HUES6 (cell line): ENCODE measurements at regions not wholly inside any gene's neighbourhood (a gene's known extent, or its start where the extent isn't known, plus 50 kb on each side); places are given as distances from the start of the nearest gene placed in this dataset.

ENCODE experiments used
- H3K27ac ChIP-seq: 2 replicates; pipeline ENCODE4 v1.7.0; 2013; ENCODE audit warnings: low read depth, mild to moderate bottlenecking, low read length, inconsistent platforms
- H3K27me3 ChIP-seq: 2 replicates; pipeline ENCODE4 v1.6.1; 2013; ENCODE audit warnings: low read length; ENCODE audit not compliant: control insufficient read depth, insufficient read depth
- H3K36me3 ChIP-seq: 2 replicates; pipeline ENCODE4 v1.6.1; 2013; ENCODE audit warnings: low read length; ENCODE audit not compliant: control insufficient read depth, insufficient read depth
- H3K4me1 ChIP-seq: 2 replicates; pipeline ENCODE4 v1.6.1; 2013; ENCODE audit warnings: low read length; ENCODE audit not compliant: control insufficient read depth, insufficient read depth
- H3K4me3 ChIP-seq: 2 replicates; pipeline ENCODE4 v1.5.1; 2013; ENCODE audit warnings: low read depth, low read length
- H3K9ac ChIP-seq: one replicate; pipeline ENCODE4 v1.6.1; 2013; ENCODE audit warnings: mild to moderate bottlenecking, low read length
- H3K9me3 ChIP-seq: 2 replicates; pipeline ENCODE4 v1.6.1; 2013; ENCODE audit warnings: low read depth, low read length; ENCODE audit not compliant: control insufficient read depth, insufficient read depth

DNA sequence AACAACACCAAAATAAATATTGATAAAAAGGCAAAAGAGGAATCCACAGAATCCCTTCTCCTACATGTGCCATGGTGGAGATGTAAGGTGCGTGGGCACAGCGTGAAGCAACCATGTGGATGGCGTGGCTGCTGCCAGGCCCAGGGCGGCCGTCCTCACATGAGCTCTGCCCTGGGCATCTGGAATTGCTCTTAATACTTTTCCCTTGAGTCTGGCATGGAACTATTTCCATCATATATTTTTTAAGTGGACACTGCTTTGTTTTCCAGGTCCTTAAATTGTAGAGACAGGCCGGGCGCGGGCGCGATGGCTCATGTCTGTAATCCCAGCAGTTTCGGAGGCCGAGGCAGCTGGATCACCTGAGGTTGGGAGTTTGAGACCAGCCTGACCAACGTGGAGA lies 349.3 kb downstream of the IRX1 start:
- no peak overlapping the region for H3K27ac ChIP-seq
- H3K27me3 ChIP-seq, result no peaks in the 10 kb centered on the region
- no peaks in the 10 kb centered on the region for H3K9me3 ChIP-seq
- no peak overlapping the region for H3K9ac ChIP-seq
- no peaks in the 10 kb centered on the region for H3K4me1 ChIP-seq
- no peak overlapping the region for H3K4me3 ChIP-seq
- no peaks in the 10 kb centered on the region for H3K36me3 ChIP-seq

DNA sequence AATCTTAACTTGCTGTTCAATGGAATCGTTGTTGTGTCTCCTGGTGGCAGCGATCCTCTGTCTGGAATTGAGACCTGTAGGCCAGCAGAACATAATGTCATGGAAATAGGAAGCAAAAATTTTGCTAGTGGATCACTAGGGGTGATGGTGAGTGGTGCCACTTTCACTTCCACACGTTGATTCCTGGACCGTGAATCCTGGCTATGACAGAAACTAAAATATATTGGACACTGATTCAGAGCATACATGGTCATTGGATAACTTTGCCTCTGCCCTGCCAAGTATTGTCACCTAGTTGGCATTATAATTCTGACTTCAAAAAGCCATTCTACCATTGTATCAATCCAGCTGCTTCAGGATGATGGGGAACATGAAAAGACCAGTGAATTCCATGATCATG lies 353.2 kb downstream of the IRX1 start:
- no peaks in the 10 kb centered on the region for H3K9me3 ChIP-seq
- no peak overlapping the region for H3K27ac ChIP-seq
- no peaks in the 10 kb centered on the region for H3K36me3 ChIP-seq
- H3K9ac ChIP-seq, result no peak overlapping the region
- H3K4me1 ChIP-seq, result no peaks in the 10 kb centered on the region
- H3K27me3 ChIP-seq, result no peaks in the 10 kb centered on the region
- no peak overlapping the region for H3K4me3 ChIP-seq

DNA sequence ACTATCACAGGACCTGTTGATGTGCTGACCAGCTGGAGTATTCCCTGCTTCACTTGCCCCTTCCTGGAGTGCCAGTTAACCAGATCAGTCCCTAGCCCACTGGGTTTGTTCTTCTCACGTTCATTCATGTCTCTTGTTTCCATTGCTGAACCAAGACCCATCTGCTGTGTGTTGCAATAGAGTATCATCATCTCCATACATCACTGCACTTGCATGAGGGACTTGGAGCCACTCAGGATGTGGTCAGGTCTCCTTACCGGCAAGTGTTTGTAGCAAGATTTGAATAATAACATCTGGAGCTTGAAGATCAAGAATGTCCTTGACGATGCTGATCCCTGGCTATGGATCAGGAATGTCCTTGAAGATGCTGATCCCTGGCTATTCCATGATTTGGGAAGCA lies 358.6 kb downstream of the IRX1 start:
- Histone ChIP-seq H3K27ac (no peak overlapping the region), H3K9ac (no peak overlapping the region), H3K36me3 (no peaks in the 10 kb centered on the region), H3K27me3 (no peaks in the 10 kb centered on the region), H3K4me1 (no peaks in the 10 kb centered on the region), H3K4me3 (no peak overlapping the region), H3K9me3 (no peaks in the 10 kb centered on the region; the same call in 1 of the 2 replicates)

DNA sequence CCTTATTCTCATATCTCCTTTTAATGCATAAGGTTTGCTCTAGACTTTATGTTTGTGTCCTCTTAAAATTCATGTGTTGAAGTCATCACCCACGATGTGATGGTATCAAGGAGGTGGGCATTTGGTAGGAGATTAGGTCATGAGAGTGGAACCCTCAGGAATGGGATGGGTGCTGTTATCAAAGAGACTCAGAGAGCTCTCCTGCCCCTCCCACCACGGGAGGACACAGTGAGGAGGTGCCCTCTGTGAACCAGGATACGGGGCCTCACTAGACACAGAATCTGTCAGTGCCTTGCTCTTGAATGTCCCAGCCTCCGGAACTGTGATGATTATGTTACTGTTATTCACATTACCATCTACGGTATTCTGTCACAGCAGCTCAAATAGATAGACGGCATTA lies 359.0 kb downstream of the IRX1 start:
- Histone ChIP-seq H3K9me3 (no peaks in the 10 kb centered on the region; the same call in 1 of the 2 replicates), H3K27ac (no peak overlapping the region), H3K9ac (no peak overlapping the region)

DNA sequence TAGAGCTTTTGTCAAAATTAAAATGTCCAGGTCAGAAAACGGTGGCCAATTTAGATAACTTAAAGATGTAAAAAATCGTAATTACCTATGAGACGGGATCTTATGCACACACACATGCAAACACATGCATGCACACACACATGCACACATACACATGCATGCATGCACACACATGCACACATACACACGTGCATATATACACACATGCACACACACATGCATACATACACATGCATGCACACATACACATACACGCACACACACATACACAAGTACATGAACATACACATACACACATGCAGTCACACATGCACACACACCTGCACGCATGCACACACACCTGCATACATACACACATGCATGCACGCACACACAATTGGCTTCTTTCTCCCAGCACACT lies 362.0 kb downstream of the IRX1 start:
- Histone ChIP-seq H3K9me3 (peaks cover 2% of the 10 kb centered on the region; the same call in 1 of the 2 replicates), H3K9ac (no peak overlapping the region), H3K4me3 (no peak overlapping the region), H3K36me3 (no peaks in the 10 kb centered on the region), H3K27me3 (no peaks in the 10 kb centered on the region), H3K4me1 (no peaks in the 10 kb centered on the region), H3K27ac (no peak overlapping the region)

More for the DNA sequence above, 359.0 kb downstream of the IRX1 start:
- no peaks in the 10 kb centered on the region for H3K4me1 ChIP-seq
- H3K27me3 ChIP-seq, result no peaks in the 10 kb centered on the region
- H3K36me3 ChIP-seq, result no peaks in the 10 kb centered on the region
- no peak overlapping the region for H3K4me3 ChIP-seq

DNA sequence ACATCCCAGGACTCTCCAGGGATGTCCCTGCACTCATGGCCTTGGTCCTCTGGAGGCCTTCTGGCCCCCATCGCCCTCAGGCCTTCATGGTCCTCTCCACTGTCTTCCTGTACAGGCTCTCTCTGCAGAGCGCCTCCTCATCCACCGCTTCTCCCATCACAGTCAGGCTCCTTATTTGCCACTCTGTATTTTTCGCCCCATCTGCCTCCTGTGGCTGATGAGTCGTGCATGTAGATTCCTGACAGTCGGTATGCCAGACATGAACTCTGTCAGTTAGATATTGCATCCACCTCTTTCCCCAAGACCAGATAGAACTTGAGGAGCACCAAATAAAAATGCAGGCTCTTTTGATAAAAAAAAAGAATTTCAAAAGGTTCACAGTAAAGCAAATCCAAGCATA lies 362.8 kb downstream of the IRX1 start:
- Histone ChIP-seq H3K9ac (no peak overlapping the region), H3K4me1 (no peaks in the 10 kb centered on the region)

DNA sequence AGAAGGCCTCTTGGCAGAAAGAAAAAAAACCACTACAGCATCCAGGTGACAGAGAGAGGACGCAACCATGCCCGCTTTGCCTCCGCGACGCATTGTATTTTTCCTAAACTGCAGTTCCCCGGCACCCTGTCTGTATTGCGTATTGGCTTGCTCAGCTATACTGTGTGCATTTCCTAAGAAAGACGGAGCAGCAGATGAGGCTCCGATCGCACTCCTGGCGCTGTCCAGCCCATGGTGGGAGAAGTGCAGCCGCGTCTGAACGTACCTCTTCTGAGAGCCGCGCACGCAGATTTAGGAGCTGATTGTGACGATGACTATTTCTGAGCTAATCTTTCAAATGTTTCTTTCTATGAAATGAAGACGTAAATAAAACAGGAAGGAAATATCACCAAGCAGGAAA lies 366.5 kb downstream of the IRX1 start:
- Histone ChIP-seq H3K9ac (no peak overlapping the region), H3K4me3 (no peak overlapping the region), H3K27ac (no peak overlapping the region), H3K27me3 (no peaks in the 10 kb centered on the region), H3K4me1 (0 out of 2 replicates have a peak, but pooled peaks cover 3% of the 10 kb centered on the region), H3K9me3 (peaks cover 2% of the 10 kb centered on the region; the same call in 1 of the 2 replicates), H3K36me3 (no peaks in the 10 kb centered on the region)

More for the DNA sequence above, 362.8 kb downstream of the IRX1 start:
- no peaks in the 10 kb centered on the region for H3K27me3 ChIP-seq
- H3K4me3 ChIP-seq, result no peak overlapping the region
- no peaks in the 10 kb centered on the region for H3K36me3 ChIP-seq
- H3K27ac ChIP-seq, result no peak overlapping the region
- H3K9me3 ChIP-seq, result peaks cover 2% of the 10 kb centered on the region; the same call in 1 of the 2 replicates

DNA sequence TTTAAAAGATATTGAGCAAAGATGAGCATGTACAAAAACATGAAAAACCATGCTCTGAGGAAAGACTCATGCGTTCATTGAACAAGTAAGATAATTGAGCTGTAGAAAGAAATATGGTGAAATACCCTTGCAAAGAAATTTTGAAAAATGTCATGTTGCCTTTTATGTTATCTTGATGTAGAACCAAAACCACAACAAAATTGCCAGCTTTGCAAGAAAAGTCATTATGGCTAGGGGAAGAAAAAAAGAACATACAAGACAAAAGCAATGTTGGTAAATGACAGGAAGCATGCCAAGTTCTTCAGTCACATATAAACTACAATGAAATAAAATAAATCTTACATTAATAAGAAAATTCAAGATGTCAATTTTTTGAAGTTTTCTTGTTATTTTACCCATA lies 368.0 kb downstream of the IRX1 start:
- H3K9me3 ChIP-seq, result 0 out of 2 replicates have a peak, but pooled peaks cover 2% of the 10 kb centered on the region
- H3K27me3 ChIP-seq, result no peaks in the 10 kb centered on the region
- no peaks in the 10 kb centered on the region for H3K36me3 ChIP-seq
- H3K27ac ChIP-seq, result no peak overlapping the region
- H3K9ac ChIP-seq, result no peak overlapping the region
- no peak overlapping the region for H3K4me3 ChIP-seq
- H3K4me1 ChIP-seq, result 0 out of 2 replicates have a peak, but pooled peaks cover 3% of the 10 kb centered on the region

DNA sequence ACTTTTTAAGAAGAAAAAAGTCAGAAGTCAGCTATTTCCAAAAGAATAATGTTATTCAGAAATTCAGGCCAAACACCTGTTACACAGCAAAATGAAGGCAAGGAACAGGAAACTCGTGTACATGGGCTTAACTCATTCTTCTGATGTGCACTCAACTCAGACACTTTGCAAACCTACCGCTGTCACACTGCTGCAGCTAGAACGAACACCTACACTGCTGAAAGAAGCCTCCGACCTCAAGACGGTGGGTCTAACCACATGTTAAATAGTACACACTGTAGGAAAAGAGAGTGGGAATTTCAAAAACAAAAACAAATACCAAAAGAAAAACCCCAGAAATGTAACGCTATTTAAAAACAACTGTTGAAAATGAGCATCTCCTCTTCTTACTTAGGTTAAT lies 384.5 kb downstream of the IRX1 start:
- Histone ChIP-seq H3K9me3 (peaks cover 8% of the 10 kb centered on the region; the same call in 1 of the 2 replicates), H3K4me3 (no peak overlapping the region), H3K27me3 (no peaks in the 10 kb centered on the region), H3K9ac (no peak overlapping the region), H3K36me3 (no peaks in the 10 kb centered on the region), H3K4me1 (no peaks in the 10 kb centered on the region), H3K27ac (no peak overlapping the region)

DNA sequence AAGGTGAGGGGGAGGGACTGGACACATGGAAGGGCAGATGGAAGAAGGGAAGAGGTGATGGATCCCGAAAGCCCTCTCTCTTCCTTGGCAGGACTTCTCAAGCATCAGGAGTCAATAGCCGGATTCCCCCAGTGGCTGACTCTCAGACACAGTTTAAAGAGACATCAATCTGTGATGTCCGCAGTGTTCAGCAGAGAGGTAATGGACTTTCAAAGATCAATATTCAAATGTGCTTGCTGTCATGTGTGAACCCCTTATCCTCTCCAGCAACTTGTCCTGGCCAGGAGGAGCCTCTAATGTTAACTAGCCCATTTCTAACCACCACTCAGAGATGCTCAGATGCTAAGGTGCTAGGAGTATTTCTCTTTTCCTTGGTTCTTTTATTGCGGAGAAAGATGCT lies 392.2 kb downstream of the IRX1 start:
- Histone ChIP-seq H3K36me3 (no peaks in the 10 kb centered on the region), H3K4me1 (no peaks in the 10 kb centered on the region), H3K27ac (no peak overlapping the region), H3K9ac (no peak overlapping the region), H3K9me3 (peaks cover 12% of the 10 kb centered on the region), H3K27me3 (no peaks in the 10 kb centered on the region), H3K4me3 (no peak overlapping the region)

DNA sequence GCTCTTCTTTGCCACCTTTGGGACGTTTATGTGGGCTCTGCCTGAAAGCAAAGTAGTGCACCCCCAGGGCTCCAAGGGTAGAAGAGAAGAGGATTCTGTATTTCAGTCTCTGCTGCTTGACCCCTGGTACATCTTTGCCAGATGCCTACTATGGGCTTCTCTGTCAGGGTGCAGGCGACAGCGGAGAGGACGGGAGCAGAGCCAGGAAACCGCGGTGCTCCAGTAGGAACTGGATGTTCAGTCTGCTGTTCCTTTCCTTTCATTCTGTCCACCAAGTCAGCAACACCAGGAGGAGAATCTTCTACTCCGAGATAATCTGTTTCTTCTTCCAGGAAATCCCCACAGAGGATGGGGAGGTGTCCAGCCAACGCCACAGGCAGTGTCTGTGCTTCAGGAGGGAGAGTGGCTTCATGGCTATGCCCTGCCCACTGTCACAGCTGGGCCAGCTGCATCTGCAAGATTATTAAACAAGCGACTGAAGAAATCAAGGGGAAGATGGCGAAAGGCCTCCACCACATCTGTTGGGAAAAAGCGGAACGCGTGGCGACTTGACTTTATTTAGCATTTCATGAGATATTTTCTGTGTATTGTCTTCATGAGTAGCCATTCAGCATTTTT lies 398.3 kb downstream of the IRX1 start:
- H3K9me3 ChIP-seq, result peaks cover 13% of the 10 kb centered on the region
- H3K4me3 ChIP-seq, result no peak overlapping the region
- H3K36me3 ChIP-seq, result no peaks in the 10 kb centered on the region
- no peaks in the 10 kb centered on the region for H3K27me3 ChIP-seq
- H3K9ac ChIP-seq, result no peak overlapping the region
- no peak overlapping the region for H3K27ac ChIP-seq
- no peaks in the 10 kb centered on the region for H3K4me1 ChIP-seq
